IPS-20b (cell line): ENCODE measurements at regions not wholly inside any gene's neighbourhood (a gene's known extent, or its start where the extent isn't known, plus 50 kb on each side); places are given as distances from the start of the nearest gene placed in this dataset.
"Not testable (repeated sequence)": the region's sequence is repeated elsewhere in the genome, so short reads cannot be mapped to it uniquely, and the experiment has no call there.

ENCODE experiments used
- H3K27ac ChIP-seq: one replicate; pipeline ENCODE4 v1.5.1; 2013; ENCODE audit warnings: low read length
- H3K27me3 ChIP-seq: 2 replicates; pipeline ENCODE4 v1.6.1; 2013; ENCODE audit warnings: mild to moderate bottlenecking, low read length, inconsistent platforms; ENCODE audit not compliant: insufficient read depth
- H3K36me3 ChIP-seq: 2 replicates; pipeline ENCODE4 v1.6.1; 2013; ENCODE audit warnings: low read depth, mild to moderate bottlenecking, inconsistent platforms, low read length, moderate library complexity; ENCODE audit not compliant: insufficient read depth
- H3K4me1 ChIP-seq: 2 replicates; pipeline ENCODE4 v1.6.1; 2013; ENCODE audit warnings: mild to moderate bottlenecking, control low read depth, inconsistent platforms, low read length, moderate library complexity; ENCODE audit not compliant: insufficient read depth
- H3K4me3 ChIP-seq: 2 replicates; pipeline ENCODE4 v1.5.1; 2013; ENCODE audit warnings: mild to moderate bottlenecking, low read length, inconsistent platforms
- H3K9ac ChIP-seq: 2 replicates; pipeline ENCODE4 v1.6.1; 2013; ENCODE audit warnings: low read depth, mild to moderate bottlenecking, inconsistent platforms, low read length, moderate library complexity
- H3K9me3 ChIP-seq: 2 replicates; pipeline ENCODE4 v1.6.1; 2013; ENCODE audit warnings: mild to moderate bottlenecking, low read depth, low read length, inconsistent platforms; ENCODE audit not compliant: insufficient read depth

- no peaks in the 10 kb centered on the region for H3K36me3 ChIP-seq
- H3K27me3 ChIP-seq = no peaks in the 10 kb centered on the region
- no peaks in the 10 kb centered on the region; the same call in 1 of the 2 replicates for H3K9me3 ChIP-seq
- H3K27ac ChIP-seq = no peak overlapping the region
- H3K4me3 ChIP-seq = no peak overlapping the region
- no peak overlapping the region for H3K9ac ChIP-seq
- H3K4me1 ChIP-seq = no peaks in the 10 kb centered on the region
These were observed 517.0 kb upstream of the SOX11 start for GRCh38 chr2:5175231-5175630.

- no peaks in the 10 kb centered on the region for H3K27me3 ChIP-seq
- H3K4me3 ChIP-seq = no peak overlapping the region
- H3K9ac ChIP-seq = no peak overlapping the region
- no peaks in the 10 kb centered on the region for H3K4me1 ChIP-seq
- no peaks in the 10 kb centered on the region for H3K36me3 ChIP-seq
- no peak overlapping the region for H3K27ac ChIP-seq
- no peaks in the 10 kb centered on the region; the same call in 1 of the 2 replicates for H3K9me3 ChIP-seq
These were observed 515.4 kb upstream of the SOX11 start for GRCh38 chr2:5176764-5177163.

GRCh38 chr2:5183031-5183430 is 509.2 kb upstream of the SOX11 start:
- no peaks in the 10 kb centered on the region; the same call in 1 of the 2 replicates for H3K9me3 ChIP-seq
- no peak overlapping the region for H3K27ac ChIP-seq
- H3K9ac ChIP-seq = no peak overlapping the region
- no peak overlapping the region for H3K4me3 ChIP-seq
- H3K36me3 ChIP-seq = no peaks in the 10 kb centered on the region
- no peaks in the 10 kb centered on the region for H3K4me1 ChIP-seq
- no peaks in the 10 kb centered on the region for H3K27me3 ChIP-seq

GRCh38 chr2:5187283-5187682 is 504.9 kb upstream of the SOX11 start:
- H3K36me3 ChIP-seq = no peaks in the 10 kb centered on the region
- H3K9ac ChIP-seq = no peak overlapping the region
- no peaks in the 10 kb centered on the region for H3K27me3 ChIP-seq
- H3K9me3 ChIP-seq = no peaks in the 10 kb centered on the region
- H3K4me1 ChIP-seq = peaks cover 21% of the 10 kb centered on the region; the same call in 1 of the 2 replicates
- H3K27ac ChIP-seq = no peak overlapping the region
- H3K4me3 ChIP-seq = no peak overlapping the region

- H3K27me3 ChIP-seq = no peaks in the 10 kb centered on the region
- no peak overlapping the region for H3K27ac ChIP-seq
- H3K9me3 ChIP-seq = no peaks in the 10 kb centered on the region
- H3K9ac ChIP-seq = no peak overlapping the region
- H3K4me3 ChIP-seq = no peak overlapping the region
- peaks cover 21% of the 10 kb centered on the region; the same call in 1 of the 2 replicates for H3K4me1 ChIP-seq
- no peaks in the 10 kb centered on the region for H3K36me3 ChIP-seq
These were observed 503.5 kb upstream of the SOX11 start for GRCh38 chr2:5188636-5189035.

- no peaks in the 10 kb centered on the region for H3K36me3 ChIP-seq
- H3K4me1 ChIP-seq = peaks cover 21% of the 10 kb centered on the region; the same call in 1 of the 2 replicates
- H3K9me3 ChIP-seq = no peaks in the 10 kb centered on the region
- H3K27ac ChIP-seq = no peak overlapping the region
- no peaks in the 10 kb centered on the region for H3K27me3 ChIP-seq
- no peak overlapping the region for H3K9ac ChIP-seq
- H3K4me3 ChIP-seq = no peak overlapping the region
These were observed 502.2 kb upstream of the SOX11 start for GRCh38 chr2:5190023-5190422.

GRCh38 chr2:5195636-5196035 is 496.5 kb upstream of the SOX11 start:
- no peaks in the 10 kb centered on the region for H3K27me3 ChIP-seq
- H3K27ac ChIP-seq = no peak overlapping the region
- H3K4me1 ChIP-seq = peaks cover 15% of the 10 kb centered on the region; the same call in 1 of the 2 replicates
- H3K4me3 ChIP-seq = no peak overlapping the region
- H3K36me3 ChIP-seq = no peaks in the 10 kb centered on the region
- H3K9me3 ChIP-seq = no peaks in the 10 kb centered on the region
- H3K9ac ChIP-seq = no peak overlapping the region

- no peaks in the 10 kb centered on the region for H3K36me3 ChIP-seq
- no peak overlapping the region for H3K27ac ChIP-seq
- H3K4me3 ChIP-seq = no peak overlapping the region
- H3K9me3 ChIP-seq = no peaks in the 10 kb centered on the region
- no peaks in the 10 kb centered on the region for H3K27me3 ChIP-seq
- no peak overlapping the region for H3K9ac ChIP-seq
- peaks cover 4% of the 10 kb centered on the region; the same call in 1 of the 2 replicates for H3K4me1 ChIP-seq
These were observed 488.9 kb upstream of the SOX11 start for GRCh38 chr2:5203134-5203755.

- not testable (repeated sequence) for H3K9me3 ChIP-seq, H3K4me1 ChIP-seq, H3K9ac ChIP-seq, H3K4me3 ChIP-seq, H3K27me3 ChIP-seq, H3K27ac ChIP-seq, H3K36me3 ChIP-seq
These were observed 485.4 kb upstream of the SOX11 start for GRCh38 chr2:5206742-5207141.

GRCh38 chr2:5215989-5216607 is 476.1 kb upstream of the SOX11 start:
- Histone ChIP-seq H3K9me3 (no peaks in the 10 kb centered on the region), H3K4me3 (no peak overlapping the region), H3K36me3 (no peaks in the 10 kb centered on the region), H3K27ac (no peak overlapping the region), H3K9ac (no peak overlapping the region), H3K27me3 (no peaks in the 10 kb centered on the region), H3K4me1 (no peaks in the 10 kb centered on the region)

GRCh38 chr2:5227062-5227699 is 465.0 kb upstream of the SOX11 start:
- Histone ChIP-seq H3K9ac (no peak overlapping the region), H3K36me3 (no peaks in the 10 kb centered on the region), H3K27ac (no peak overlapping the region), H3K4me3 (no peak overlapping the region), H3K9me3 (no peaks in the 10 kb centered on the region), H3K27me3 (no peaks in the 10 kb centered on the region), H3K4me1 (no peaks in the 10 kb centered on the region)

- H3K36me3 ChIP-seq = no peaks in the 10 kb centered on the region
- H3K27ac ChIP-seq = no peak overlapping the region
- no peaks in the 10 kb centered on the region for H3K9me3 ChIP-seq
- H3K27me3 ChIP-seq = no peaks in the 10 kb centered on the region
- H3K9ac ChIP-seq = no peak overlapping the region
- H3K4me3 ChIP-seq = no peak overlapping the region
- H3K4me1 ChIP-seq = no peaks in the 10 kb centered on the region
These were observed 462.6 kb upstream of the SOX11 start for GRCh38 chr2:5229574-5229973.
